ENCODE measurements at regions not wholly inside any gene's neighbourhood (a gene's known extent, or its start where the extent isn't known, plus 50 kb on each side); places are given as distances from the start of the nearest gene placed in this dataset.

- DNase-seq (ENCODE audit: low read depth), result no peak
Observed at GRCh38 chr3:104855702-104856101, 511.0 kb upstream of the ALCAM start.

DNA sequence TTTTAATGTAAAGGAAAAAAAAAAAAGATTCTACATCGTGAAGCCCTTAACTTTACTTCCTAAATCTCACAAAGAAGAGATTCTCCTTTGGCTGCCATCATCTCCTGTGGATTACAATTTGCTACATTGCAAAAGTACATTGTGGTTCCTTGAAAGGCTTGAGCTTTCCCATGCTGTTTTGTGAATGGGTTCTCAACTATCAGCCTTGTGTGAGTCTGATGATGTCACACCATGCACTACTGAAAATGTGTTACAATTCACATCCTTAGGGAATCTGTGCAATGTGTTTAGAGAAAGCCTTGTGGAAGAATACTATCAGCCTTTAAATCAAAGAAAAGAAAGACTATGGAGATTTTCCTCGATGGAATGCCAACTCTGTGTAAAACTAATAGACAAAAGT, 510.0 kb upstream of the ALCAM start:
- DNase-seq (ENCODE audit: low read depth), result no peak

DNA sequence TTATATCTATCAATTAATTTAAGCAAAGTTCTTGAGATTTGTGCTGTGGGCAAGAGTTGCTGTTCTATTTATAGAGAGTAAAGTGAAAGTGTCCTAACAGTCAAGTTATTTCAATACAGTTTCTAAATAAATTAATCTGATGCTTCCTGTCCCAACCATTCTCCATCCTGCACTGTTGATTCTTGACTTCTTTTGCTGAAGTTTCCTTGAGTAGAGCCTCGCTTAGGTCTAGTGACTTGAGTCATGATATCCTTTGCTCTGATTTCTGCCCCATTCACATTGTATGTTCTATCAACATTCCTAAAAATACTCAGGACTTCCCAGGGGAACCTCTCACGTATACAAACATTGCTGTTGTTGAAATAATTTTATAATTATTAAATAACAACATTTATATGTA, 498.4 kb upstream of the ALCAM start:
- DNase-seq (ENCODE audit: low read depth), result no peak

DNA sequence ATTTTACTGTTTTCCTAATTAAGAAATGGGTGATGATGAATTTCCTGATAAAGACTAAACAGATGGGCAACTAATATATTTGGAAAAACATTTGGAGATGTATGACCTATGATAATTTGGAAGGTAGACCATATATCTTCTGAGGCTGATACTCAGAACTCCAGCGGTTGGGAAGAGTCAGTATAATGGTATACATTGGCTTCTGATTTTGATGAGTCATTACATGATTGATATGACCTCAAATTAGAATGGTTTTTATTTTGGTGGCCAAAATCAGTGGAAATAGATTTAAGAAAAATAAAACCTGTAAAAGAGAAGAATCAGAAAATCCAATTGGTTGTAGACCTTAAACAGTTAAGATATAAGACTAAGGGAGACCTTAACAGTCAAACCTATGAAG, 496.4 kb upstream of the ALCAM start:
- no peak for DNase-seq (ENCODE audit: low read depth)

DNA sequence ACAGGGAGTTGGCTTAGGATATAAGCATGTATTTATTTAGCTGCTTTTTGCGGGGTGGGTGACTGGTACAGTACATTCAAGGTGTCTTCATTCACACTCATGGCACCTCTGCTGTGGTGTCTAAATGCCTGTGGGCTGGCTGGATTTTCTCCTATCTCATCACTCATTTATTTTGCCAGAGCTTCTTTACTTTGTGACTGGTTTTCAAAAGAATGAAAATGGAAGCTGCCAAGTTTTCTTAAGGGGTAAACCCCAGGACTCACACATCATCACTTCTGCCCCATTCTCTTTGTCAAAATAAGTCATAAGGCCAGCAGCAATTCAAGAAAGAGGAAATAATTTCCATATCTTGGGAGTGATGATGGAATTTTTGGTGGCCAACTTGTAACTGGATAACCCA, 493.4 kb upstream of the ALCAM start:
- no peak for DNase-seq (ENCODE audit: low read depth)

DNA sequence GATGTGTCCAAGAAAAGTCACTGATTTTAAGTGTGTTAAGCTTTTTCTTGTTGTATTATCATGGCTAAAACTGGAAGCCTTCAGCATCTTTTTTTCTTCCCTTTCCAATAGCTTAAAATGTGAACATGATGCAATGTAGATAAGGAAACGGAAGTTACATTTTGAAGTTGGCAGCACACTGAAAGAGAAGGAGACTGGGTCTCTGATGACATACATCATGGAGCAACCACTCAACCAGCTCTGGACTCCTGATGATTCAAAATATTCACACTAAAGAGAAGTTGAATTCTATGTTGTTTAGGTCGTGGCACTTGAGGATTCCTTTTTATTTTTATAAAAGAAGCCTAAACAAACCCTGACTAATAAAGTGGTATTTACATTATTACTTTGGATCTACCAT, 488.3 kb upstream of the ALCAM start:
- no peak for DNase-seq (ENCODE audit: low read depth)

DNA sequence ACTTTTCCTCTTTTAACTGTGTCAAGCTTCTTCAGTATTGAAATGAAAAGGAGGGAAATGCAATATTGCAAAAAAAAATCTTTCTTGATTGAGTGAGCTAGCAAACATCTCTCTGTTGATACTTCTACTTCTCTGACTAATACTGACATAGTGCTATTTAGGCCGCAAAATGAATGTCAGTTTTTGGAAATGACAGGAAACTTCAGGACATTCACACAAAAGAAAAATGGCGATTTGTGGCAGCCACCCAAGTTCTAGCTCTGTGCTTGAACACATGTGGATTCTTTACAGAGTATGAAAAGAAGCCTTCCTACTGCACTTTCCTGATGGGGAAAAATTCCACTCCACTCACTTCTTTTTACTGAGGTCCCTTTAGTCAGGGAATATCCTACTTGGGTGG, 486.8 kb upstream of the ALCAM start:
- DNase-seq (ENCODE audit: low read depth), result no peak

- no peak for DNase-seq (ENCODE audit: low read depth)
Observed at GRCh38 chr3:104885214-104885814, 481.4 kb upstream of the ALCAM start.

GRCh38 chr3:104886220-104886995, 480.3 kb upstream of the ALCAM start:
- DNase-seq (ENCODE audit: low read depth), result no peak

GRCh38 chr3:104887069-104887468, 479.6 kb upstream of the ALCAM start:
- DNase-seq (ENCODE audit: low read depth), result no peak

- no peak for DNase-seq (ENCODE audit: low read depth)
Observed at GRCh38 chr3:104887619-104888018, 479.1 kb upstream of the ALCAM start.

- DNase-seq (ENCODE audit: low read depth), result no peak
Observed at GRCh38 chr3:104892044-104892443, 474.7 kb upstream of the ALCAM start.

DNA sequence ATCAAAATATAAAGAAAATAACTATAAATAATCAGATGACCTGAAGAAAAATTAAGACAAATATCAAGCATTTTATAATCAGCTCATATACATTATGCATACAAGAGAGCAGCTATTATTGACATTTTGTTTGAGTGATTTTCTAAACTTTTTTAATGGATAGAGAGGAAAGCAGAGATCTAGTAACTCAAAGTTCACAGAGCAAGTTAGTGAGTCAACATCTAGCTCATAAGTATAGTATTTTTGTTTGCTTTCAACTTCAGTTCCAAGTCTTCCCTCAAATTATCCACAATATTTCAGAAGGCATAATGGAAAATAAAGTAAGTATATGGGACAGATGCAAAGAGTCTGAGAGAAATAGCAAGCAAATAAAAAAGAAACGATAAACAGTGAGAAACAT, 470.1 kb upstream of the ALCAM start:
- DNase-seq (ENCODE audit: low read depth), result no peak

GRCh38 chr3:104901396-104901795, 465.3 kb upstream of the ALCAM start:
- DNase-seq (ENCODE audit: low read depth), result no peak

DNA sequence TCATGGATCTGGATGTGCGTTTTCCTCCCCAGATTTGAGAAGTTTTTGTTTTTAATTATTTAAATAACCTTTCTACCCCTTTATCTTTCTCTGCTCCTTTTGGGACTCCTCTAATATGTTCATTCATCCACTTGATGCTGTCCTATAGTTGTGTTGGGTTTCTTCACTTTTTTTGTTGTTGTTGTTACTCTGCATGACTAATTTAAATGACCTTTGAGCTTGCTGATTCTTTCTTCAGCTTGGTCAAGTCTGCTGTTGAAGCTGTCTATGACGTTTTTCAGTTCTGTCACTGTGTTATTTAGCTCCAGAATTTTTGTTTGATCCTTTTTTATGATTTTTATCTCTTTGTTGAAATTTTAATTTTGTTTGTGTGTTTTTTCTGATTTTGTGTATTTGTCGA, 463.6 kb upstream of the ALCAM start:
- DNase-seq (ENCODE audit: low read depth), result no peak

DNA sequence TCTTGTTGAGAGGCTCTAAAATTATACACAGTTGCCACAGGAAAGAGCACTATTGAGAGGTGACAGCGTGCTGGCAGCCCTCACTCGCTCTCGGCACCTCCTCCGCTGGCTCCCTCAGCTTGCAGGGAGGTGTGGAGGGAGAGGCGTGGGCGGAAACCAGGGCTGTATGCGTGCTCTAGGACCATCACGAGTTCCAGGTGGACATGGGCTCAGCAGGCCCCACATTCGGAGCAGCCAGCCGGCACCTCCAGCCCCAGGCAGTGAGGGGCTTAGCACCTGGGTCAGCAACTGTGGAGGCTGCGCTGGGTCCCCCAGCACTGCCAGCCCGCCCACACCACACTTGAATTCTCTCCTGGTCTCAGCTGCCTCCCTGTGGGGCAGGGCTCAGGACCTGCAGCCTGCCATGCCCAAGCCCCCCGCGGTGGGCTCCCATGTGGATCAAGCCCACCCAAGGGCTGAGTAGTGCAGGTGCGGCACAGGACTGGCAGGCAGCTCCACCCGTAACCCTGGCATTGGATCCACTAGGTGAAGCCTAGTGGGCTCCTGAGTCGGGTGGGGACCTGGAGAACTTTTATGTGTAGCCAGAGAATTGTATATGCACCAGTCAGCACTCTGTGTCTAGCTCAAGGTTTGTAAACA, 460.6 kb upstream of the ALCAM start:
- DNase-seq (ENCODE audit: low read depth), result no peak

GRCh38 chr3:104907507-104907906, 459.2 kb upstream of the ALCAM start:
- DNase-seq (ENCODE audit: low read depth), result no peak

- DNase-seq (ENCODE audit: low read depth), result no peak
Observed at GRCh38 chr3:104908761-104909160, 457.9 kb upstream of the ALCAM start.

- DNase-seq (ENCODE audit: low read depth), result no peak
Observed at GRCh38 chr3:104909198-104909597, 457.5 kb upstream of the ALCAM start.

- DNase-seq (ENCODE audit: low read depth), result no peak
Observed at GRCh38 chr3:104909721-104910120, 457.0 kb upstream of the ALCAM start.

DNA sequence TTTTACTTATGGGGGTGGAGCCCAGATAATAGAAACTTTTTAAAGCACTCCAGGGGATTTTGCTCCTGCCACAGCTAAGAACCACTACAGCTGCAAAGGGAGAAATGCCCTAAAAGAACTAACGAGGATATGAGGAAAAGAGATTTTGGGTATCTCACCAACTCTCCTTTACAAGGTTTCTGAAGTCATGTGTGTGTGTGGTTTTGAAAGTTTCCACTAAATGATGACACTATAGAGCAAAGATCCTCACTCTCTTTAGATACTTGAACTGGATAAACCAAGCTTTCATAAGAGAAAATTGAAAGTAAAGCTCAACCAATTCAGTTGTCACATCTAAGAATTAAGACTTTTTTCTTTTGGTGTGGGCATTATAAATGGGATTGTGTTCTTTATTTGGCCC, 455.3 kb upstream of the ALCAM start:
- no peak for DNase-seq (ENCODE audit: low read depth)

- no peak for DNase-seq (ENCODE audit: low read depth)
Observed at GRCh38 chr3:104916971-104917370, 449.7 kb upstream of the ALCAM start.

GRCh38 chr3:104920512-104920911, 446.2 kb upstream of the ALCAM start:
- DNase-seq (ENCODE audit: low read depth), result no peak

GRCh38 chr3:104933972-104934371, 432.7 kb upstream of the ALCAM start:
- DNase-seq (ENCODE audit: low read depth), result no peak

All from stimulated activated CD8-positive, alpha-beta memory T cell treated with anti-CD3 and anti-CD28 coated beads, Interleukin-15, amount 100 ng/mL, for 1 hour (primary cell).